Adrenal gland (tissue), 9 donors: ENCODE measurements at regions not wholly inside any gene's neighbourhood (a gene's known extent, or its start where the extent isn't known, plus 50 kb on each side); places are given as distances from the start of the nearest gene placed in this dataset.
A peak's percentile ranks its signal among the peaks of the same experiment; 100 is the strongest.

Experiments used
- DNase-seq, 7 donors: peaks; one replicate each; pipeline ENCODE4 v3.0.0-alpha.2; 2019 to 2020
- H3K27ac ChIP-seq, 5 donors: fragments of 200-600 bp; sonication (generic) in 4 of 5; 1 replicate in 3 of 5; 2 replicates in 2 of 5; pipeline versions ENCODE4 v1.5.1 to v1.8.0; 2016 to 2020; ENCODE audit warnings: mild to moderate bottlenecking in 1 of 5
- H3K27me3 ChIP-seq: fragments of 200-600 bp; 2 replicates; pipeline ENCODE4 v1.8.0; 2021
- H3K36me3 ChIP-seq, 2 donors: fragments of 200-600 bp; replicated peaks in 1 of 2; 1 replicate in 1 of 2; 2 replicates in 1 of 2; pipeline versions ENCODE4 v1.5.1 to v1.8.0; 2018 to 2022
- H3K4me1 ChIP-seq, 2 donors: fragments of 200-600 bp; replicated peaks in 1 of 2; 1 replicate in 1 of 2; 2 replicates in 1 of 2; pipeline versions ENCODE4 v1.5.1 to v1.8.0; 2018 to 2021
- H3K4me3 ChIP-seq, 4 donors: fragments of 200-600 bp; sonication (generic) in 3 of 4; one replicate each; pipeline ENCODE4 v1.5.1; 2016 to 2018
- H3K9me3 ChIP-seq, 3 donors: fragments of 200-600 bp; sonication (generic) in 1 of 3; replicated peaks in 1 of 3; 1 replicate in 2 of 3; 2 replicates in 1 of 3; pipeline versions ENCODE4 v1.5.1 to v1.8.0; 2016 to 2021
- CTCF ChIP-seq, 6 experiments: fragments of 450-650 bp in 4 of 6; fragments of 200-600 bp in 2 of 6; sonication (generic) in 1 of 6; IDR thresholded peaks; 1 replicate in 5 of 6; 2 replicates in 1 of 6; pipeline versions ENCODE4 v1.5.1 to v1.8.0; 2016 to 2021; ENCODE audit warnings: antibody characterized with exemption in 6 of 6, mild to moderate bottlenecking in 2 of 6, moderate library complexity in 1 of 6
- POLR2A ChIP-seq, 2 donors: fragments of 450-650 bp; IDR thresholded peaks; one replicate each; pipeline ENCODE4 v1.6.1; 2017; ENCODE audit warnings: antibody characterized with exemption in 2 of 2, mild to moderate bottlenecking in 2 of 2, moderate library complexity in 1 of 2
- WGBS, 4 donors: extraction: QIAGEN DNeasy Blood & Tissue Kit in 2 of 4; methylation state at CpG; one replicate each; pipeline versions ENCODE4 v1.1.5 to v1.1.7; 2013 to 2017; 5-methylcytosine and 5-hydroxymethylcytosine counted together
- intact Hi-C, 2 donors: fragments of 100-400 bp; cut with DNase I; formaldehyde crosslinking; loops; one replicate each; pipeline versions ENCODE4 v1.14.1 to v1.15.0; 2022 to 2023
- donor health status: healthy with polysubstance abuse.
- donor health status: Bipolar disorder and iron deficiency.
- donor health status: DM: yes; HTN: yes; CAD: no.
- donor health status: DM: no; HTN: no; CAD: no.
- donor health status: DM: no; HTN: no; CAD: no.

- no peaks in the 10 kb centered on the region for H3K36me3 ChIP-seq
- no peak overlapping the region for H3K27ac ChIP-seq
- H3K27me3 ChIP-seq, result no peaks in the 10 kb centered on the region
- intact Hi-C loops, result no loop called here
- no peaks in the 10 kb centered on the region for H3K4me1 ChIP-seq
- H3K4me3 ChIP-seq, result no peak overlapping the region
- H3K9me3 ChIP-seq, result no peaks in the 10 kb centered on the region
- WGBS, 4 donors, result 76 to 86% (median 80%) methylated on average over 4 of the region's 4 CpGs
- TF ChIP-seq CTCF (IDR thresholded peaks at IDR 0.05), result no peak
- TF ChIP-seq POLR2A (IDR thresholded peaks at IDR 0.05), result no peak
- DNase-seq, result no peak
Measured at GRCh38 chr3:160141485-160142185, 83.6 kb upstream of the C3orf80 start.

GRCh38 chr3:160143482-160143881 is 81.7 kb upstream of the C3orf80 start:
- no peak for DNase-seq
- Histone ChIP-seq H3K36me3 (no peaks in the 10 kb centered on the region), H3K27ac (no peak overlapping the region), H3K4me3 (no peak overlapping the region), H3K27me3 (no peaks in the 10 kb centered on the region), H3K4me1 (no peaks in the 10 kb centered on the region), H3K9me3 (no peaks in the 10 kb centered on the region)
- WGBS, 4 donors, result 96 to 98% (median 97%) methylated on average over 2 of the region's 2 CpGs
- no peak for TF ChIP-seq POLR2A (IDR thresholded peaks at IDR 0.05)
- TF ChIP-seq CTCF (IDR thresholded peaks at IDR 0.05), result no peak
- intact Hi-C loops, result no loop called here

- 74 to 90% (median 86%) methylated on average over 3 of the region's 3 CpGs for WGBS, 4 donors
- intact Hi-C loops, result no loop called here
Measured at GRCh38 chr3:160150066-160150465, 75.2 kb upstream of the C3orf80 start.

DNA sequence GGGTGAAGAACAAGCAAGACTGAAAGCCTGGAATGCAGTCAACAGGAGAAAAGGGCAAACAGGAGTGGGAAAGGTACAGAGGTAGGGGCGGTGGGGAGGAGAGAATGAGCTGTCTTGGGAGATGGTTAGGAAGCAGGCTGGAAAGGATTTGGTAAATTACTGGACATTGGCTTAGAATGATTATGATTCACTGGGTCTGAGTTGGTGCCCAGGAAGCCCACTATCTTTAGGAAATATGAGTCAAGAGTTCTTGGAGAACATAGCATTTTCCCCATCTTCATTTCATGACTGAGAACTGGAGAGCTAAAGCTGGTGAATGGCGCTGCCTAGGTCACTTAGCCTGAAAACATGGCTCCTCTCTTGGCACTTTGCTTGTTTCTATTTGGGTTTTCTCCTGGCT is 74.7 kb upstream of the C3orf80 start:
- intact Hi-C loops, result no loop called here
- Histone ChIP-seq H3K36me3 (no peaks in the 10 kb centered on the region), H3K4me3 (no peak overlapping the region), H3K4me1 (peaks cover 0 to 18% of the 10 kb centered on the region in 2 donors), H3K27ac (no peak overlapping the region), H3K27me3 (no peaks in the 10 kb centered on the region), H3K9me3 (no peaks in the 10 kb centered on the region)
- peak in 1 of 7 donors; percentile 35 for DNase-seq
- TF ChIP-seq CTCF (IDR thresholded peaks at IDR 0.05) (no peak), POLR2A (IDR thresholded peaks at IDR 0.05) (no peak)
- 92 to 94% (median 94%) methylated on average over 2 of the region's 2 CpGs for WGBS, 4 donors

More at GRCh38 chr3:160150066-160150465, 75.2 kb upstream of the C3orf80 start:
- H3K4me3 ChIP-seq, result no peak overlapping the region
- no peaks in the 10 kb centered on the region for H3K36me3 ChIP-seq
- H3K4me1 ChIP-seq, result peaks cover 0 to 18% of the 10 kb centered on the region in 2 donors
- no peak overlapping the region for H3K27ac ChIP-seq
- no peaks in the 10 kb centered on the region for H3K27me3 ChIP-seq
- no peak for DNase-seq
- H3K9me3 ChIP-seq, result no peaks in the 10 kb centered on the region
- no peak for TF ChIP-seq POLR2A (IDR thresholded peaks at IDR 0.05)
- TF ChIP-seq CTCF (IDR thresholded peaks at IDR 0.05), result no peak
